COR-L47 (cell line): ENCODE measurements at regions not wholly inside any gene's neighbourhood (a gene's known extent, or its start where the extent isn't known, plus 50 kb on each side); places are given as distances from the start of the nearest gene placed in this dataset.

ENCODE experiments used
- DNase-seq: peaks from one replicate; lab custom pipeline; 2025; lab: John Stamatoyannopoulos, UW

DNA sequence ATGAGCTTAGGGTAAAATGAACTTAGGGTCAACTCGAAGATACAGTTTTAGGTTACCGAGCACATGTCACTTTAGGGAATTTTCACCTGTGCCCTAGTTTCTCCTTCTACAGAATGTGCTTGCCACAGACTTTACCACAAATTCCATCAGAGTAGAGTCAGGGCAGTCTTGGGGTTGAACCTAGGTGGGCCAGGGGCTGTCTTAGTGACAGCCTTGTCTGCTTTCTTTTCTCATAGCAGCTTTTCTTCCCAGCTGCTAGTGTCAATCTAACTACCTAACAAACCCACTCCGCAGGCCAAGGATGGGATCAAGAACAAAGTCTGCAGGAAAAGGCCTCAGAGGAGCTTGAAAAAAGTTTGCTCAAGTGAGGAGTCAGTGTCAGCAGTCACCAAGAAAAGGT lies 458.1 kb upstream of the CDH18 start:
- no peak for DNase-seq

DNA sequence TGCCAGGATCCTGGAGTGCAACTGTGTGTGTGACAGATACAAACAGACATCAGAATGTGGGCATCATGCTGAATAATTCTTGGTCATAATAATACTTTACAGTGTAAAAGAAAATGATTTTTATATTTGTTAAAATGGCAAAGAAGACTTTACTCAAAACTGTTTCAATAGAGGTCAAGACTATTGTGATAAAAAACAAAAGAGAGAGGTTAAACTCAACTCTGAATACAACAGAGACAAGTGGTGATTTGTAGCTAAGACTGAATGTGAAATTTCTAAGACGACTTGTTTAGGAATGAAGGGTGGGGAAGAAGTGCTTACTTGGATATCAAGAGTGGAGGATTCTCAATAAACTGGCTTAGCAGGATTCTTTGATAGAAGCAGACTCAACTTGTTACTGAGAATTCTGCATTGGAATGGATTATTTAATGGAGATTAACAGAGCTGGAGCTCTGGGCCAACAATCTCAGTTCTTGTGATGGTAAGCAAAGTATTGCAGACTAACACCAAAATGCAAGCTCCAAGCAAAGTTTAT lies 457.4 kb upstream of the CDH18 start:
- no peak for DNase-seq

DNA sequence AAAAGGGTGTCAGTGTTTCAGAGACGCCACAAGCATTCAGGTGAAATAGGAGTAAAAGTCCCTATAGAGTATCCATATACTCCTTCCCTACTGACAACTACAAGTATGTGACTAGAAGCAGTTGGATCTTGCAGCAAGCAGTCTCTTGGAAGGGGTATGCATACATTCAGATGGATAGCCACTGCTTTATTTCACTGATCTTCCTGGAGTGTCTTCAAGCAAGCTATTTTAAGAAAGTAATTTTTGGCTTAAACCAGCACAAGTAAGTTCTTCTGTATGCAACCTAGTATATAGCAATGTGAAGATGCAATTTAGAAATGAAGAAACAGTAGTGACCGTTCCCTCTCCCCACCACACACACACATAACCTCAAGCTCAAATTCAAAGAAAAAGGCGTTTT lies 446.8 kb upstream of the CDH18 start:
- DNase-seq = no peak

DNA sequence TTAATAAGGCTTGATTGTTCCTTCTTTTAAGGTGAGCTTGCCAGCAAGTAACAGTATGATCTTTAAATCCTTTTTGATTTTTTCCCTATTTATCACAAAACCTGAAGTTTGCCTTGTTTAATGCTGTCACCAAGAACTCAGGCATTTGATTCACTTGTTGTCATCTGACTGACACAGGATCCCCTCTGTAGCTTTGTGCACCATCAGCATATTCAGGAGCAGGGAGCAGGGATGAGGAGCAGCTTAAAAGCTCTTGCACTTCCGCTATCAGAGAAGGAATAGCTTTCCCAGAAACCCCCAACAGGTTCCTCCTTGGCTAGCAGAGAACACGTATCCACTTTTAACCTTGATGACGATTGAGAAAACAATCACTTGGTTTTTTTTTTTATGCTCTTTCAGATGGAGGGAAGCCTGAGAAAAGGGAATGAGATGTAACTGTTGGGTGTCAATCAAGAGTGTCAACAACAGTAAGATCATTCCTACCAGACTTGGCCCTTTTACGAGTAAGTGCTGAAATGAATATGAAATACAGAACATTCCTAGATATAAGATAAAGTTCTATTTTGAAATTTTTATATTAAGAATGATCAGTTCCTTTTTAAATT lies 433.1 kb upstream of the CDH18 start:
- DNase-seq = no peak
